ENCODE measurements at regions not wholly inside any gene's neighbourhood (a gene's known extent, or its start where the extent isn't known, plus 50 kb on each side); places are given as distances from the start of the nearest gene placed in this dataset.
"Not testable (repeated sequence)": the region's sequence is repeated elsewhere in the genome, so short reads cannot be mapped to it uniquely, and the experiment has no call there.

- no peaks in the 10 kb centered on the region for H3K9me3 Mint-ChIP-seq (ENCODE audit: low read depth)
- H3K36me3 Mint-ChIP-seq (ENCODE audit: insufficient read depth) = no peaks in the 10 kb centered on the region
- H3K4me1 Mint-ChIP-seq (ENCODE audit: low read depth) = peaks cover 7% of the 10 kb centered on the region
- peaks cover 7% of the 10 kb centered on the region for H3K27me3 Mint-ChIP-seq
- H3K4me3 Mint-ChIP-seq (ENCODE audit: low read depth) = no peak overlapping the region
- peak overlapping the region; percentile 47 for H3K27ac Mint-ChIP-seq
- TF ChIP-seq CTCF (IDR thresholded peaks at IDR 0.05; ENCODE audit: unreplicated experiment) = no peak
- DNase-seq (ENCODE audit: low spot score, unreplicated experiment) = no peak
These were observed 1104.2 kb upstream of the FAM98A start for GRCh38 chr2:34703292-34703691.

- not testable (repeated sequence) for DNase-seq (ENCODE audit: low spot score, unreplicated experiment); H3K9me3 Mint-ChIP-seq (ENCODE audit: low read depth); H3K4me3 Mint-ChIP-seq (ENCODE audit: low read depth); H3K27me3 Mint-ChIP-seq; H3K27ac Mint-ChIP-seq; H3K36me3 Mint-ChIP-seq (ENCODE audit: insufficient read depth); H3K4me1 Mint-ChIP-seq (ENCODE audit: low read depth)
These were observed 1103.3 kb upstream of the FAM98A start for GRCh38 chr2:34702391-34702790.

- not testable (repeated sequence) for H3K36me3 Mint-ChIP-seq (ENCODE audit: insufficient read depth); H3K4me3 Mint-ChIP-seq (ENCODE audit: low read depth); H3K27ac Mint-ChIP-seq
These were observed 1078.5 kb upstream of the FAM98A start for GRCh38 chr2:34677591-34677990.

GRCh38 chr2:34677119-34677531, 1078.0 kb upstream of the FAM98A start:
- not testable (repeated sequence) for H3K4me1 Mint-ChIP-seq (ENCODE audit: low read depth); H3K27me3 Mint-ChIP-seq; DNase-seq (ENCODE audit: low spot score, unreplicated experiment); H3K4me3 Mint-ChIP-seq (ENCODE audit: low read depth); H3K36me3 Mint-ChIP-seq (ENCODE audit: insufficient read depth); H3K27ac Mint-ChIP-seq; H3K9me3 Mint-ChIP-seq (ENCODE audit: low read depth)

More at GRCh38 chr2:34677591-34677990, 1078.5 kb upstream of the FAM98A start:
- not testable (repeated sequence) for H3K9me3 Mint-ChIP-seq (ENCODE audit: low read depth); DNase-seq (ENCODE audit: low spot score, unreplicated experiment); H3K4me1 Mint-ChIP-seq (ENCODE audit: low read depth); H3K27me3 Mint-ChIP-seq

DNA sequence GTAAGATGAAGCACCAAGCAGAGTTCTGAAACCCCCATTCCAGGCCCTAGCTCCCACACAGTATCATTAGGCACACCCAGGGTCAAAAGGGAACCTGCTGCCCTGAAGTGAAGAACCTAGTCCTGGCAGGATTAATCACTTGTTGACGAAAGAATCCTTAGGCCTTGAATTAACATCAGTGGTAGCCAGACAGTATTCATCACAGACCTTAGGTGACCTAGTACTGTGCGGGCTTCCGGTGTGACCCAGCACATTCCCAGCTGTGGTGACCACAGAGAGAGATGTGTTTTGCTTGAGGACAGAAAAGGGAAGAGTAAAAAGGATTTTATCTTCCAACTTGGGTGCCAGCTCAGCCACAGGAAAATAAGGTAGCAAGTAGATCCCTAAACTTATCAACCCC, 1071.4 kb upstream of the FAM98A start:
- H3K27me3 Mint-ChIP-seq = no peaks in the 10 kb centered on the region
- H3K4me3 Mint-ChIP-seq (ENCODE audit: low read depth) = no peak overlapping the region
- no peak for TF ChIP-seq CTCF (IDR thresholded peaks at IDR 0.05; ENCODE audit: unreplicated experiment)
- peaks cover 4% of the 10 kb centered on the region for H3K4me1 Mint-ChIP-seq (ENCODE audit: low read depth)
- no peak overlapping the region for H3K27ac Mint-ChIP-seq
- no peaks in the 10 kb centered on the region for H3K9me3 Mint-ChIP-seq (ENCODE audit: low read depth)
- H3K36me3 Mint-ChIP-seq (ENCODE audit: insufficient read depth) = no peaks in the 10 kb centered on the region
- no peak for DNase-seq (ENCODE audit: low spot score, unreplicated experiment)

DNA sequence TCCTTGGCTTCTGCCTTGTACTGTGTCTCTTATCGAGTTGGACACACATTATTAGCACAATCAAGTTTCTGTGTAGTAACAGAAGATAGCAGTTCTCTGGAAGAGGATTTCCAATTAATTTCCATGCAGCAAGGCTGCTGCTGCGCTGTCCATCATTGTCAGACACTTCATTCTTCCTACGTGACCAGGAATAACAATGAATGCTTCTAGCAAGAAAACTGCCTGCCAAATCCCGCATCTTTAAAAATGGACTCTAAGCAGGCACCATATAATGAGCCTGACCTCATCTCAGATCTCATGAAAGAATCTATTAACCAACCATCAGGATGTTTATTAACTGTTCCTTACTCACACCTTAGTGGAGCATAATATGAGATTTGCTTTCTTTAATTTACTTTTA, 1067.7 kb upstream of the FAM98A start:
- Mint-ChIP-seq H3K9me3 (ENCODE audit: low read depth) (no peaks in the 10 kb centered on the region), H3K36me3 (ENCODE audit: insufficient read depth) (no peaks in the 10 kb centered on the region), H3K4me3 (ENCODE audit: low read depth) (no peak overlapping the region), H3K4me1 (ENCODE audit: low read depth) (peaks cover 4% of the 10 kb centered on the region), H3K27ac (no peak overlapping the region), H3K27me3 (no peaks in the 10 kb centered on the region)
- no peak for TF ChIP-seq CTCF (IDR thresholded peaks at IDR 0.05; ENCODE audit: unreplicated experiment)
- no peak for DNase-seq (ENCODE audit: low spot score, unreplicated experiment)

DNA sequence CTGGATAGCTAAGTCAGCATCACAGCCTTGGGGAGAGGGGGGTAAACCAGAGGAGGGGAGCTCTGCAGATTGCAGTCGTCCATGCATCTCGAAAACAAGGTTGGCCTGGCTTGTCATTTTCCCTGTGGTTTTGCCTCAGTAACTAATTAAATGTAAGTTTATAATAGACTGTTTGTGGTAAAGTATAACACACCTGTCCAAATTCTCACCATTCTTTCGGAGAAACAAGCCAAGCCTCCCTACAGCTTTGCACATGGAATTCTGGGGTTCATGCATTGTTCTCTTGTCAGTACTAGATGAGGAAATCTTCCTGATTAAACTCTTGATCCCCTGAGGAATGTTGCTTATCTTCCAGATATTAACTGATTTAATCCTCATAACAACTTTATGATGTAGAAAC, 1065.2 kb upstream of the FAM98A start:
- H3K27me3 Mint-ChIP-seq = no peaks in the 10 kb centered on the region
- no peaks in the 10 kb centered on the region for H3K9me3 Mint-ChIP-seq (ENCODE audit: low read depth)
- DNase-seq (ENCODE audit: low spot score, unreplicated experiment) = no peak
- H3K36me3 Mint-ChIP-seq (ENCODE audit: insufficient read depth) = no peaks in the 10 kb centered on the region
- H3K4me1 Mint-ChIP-seq (ENCODE audit: low read depth) = peaks cover 4% of the 10 kb centered on the region
- TF ChIP-seq CTCF (IDR thresholded peaks at IDR 0.05; ENCODE audit: unreplicated experiment) = no peak
- H3K4me3 Mint-ChIP-seq (ENCODE audit: low read depth) = no peak overlapping the region
- no peak overlapping the region for H3K27ac Mint-ChIP-seq
